Breast epithelium (tissue), 4 donors: ENCODE measurements at regions not wholly inside any gene's neighbourhood (a gene's known extent, or its start where the extent isn't known, plus 50 kb on each side); places are given as distances from the start of the nearest gene placed in this dataset.
"Not testable (repeated sequence)": the region's sequence is repeated elsewhere in the genome, so short reads cannot be mapped to it uniquely, and the experiment has no call there.

Experiments
- DNase-seq, 2 donors: peaks; one replicate each; pipeline ENCODE4 v3.0.0-alpha.2; 2019; ENCODE audit warnings: low spot score in 2 of 2
- H3K27ac ChIP-seq, 2 donors: fragments of 200-600 bp; sonication (generic) in 1 of 2; one replicate each; pipeline ENCODE4 v1.5.1; 2016 to 2019; ENCODE audit warnings: mild to moderate bottlenecking in 1 of 2
- H3K27me3 ChIP-seq, 2 donors: fragments of 200-600 bp; sonication (generic) in 1 of 2; one replicate each; pipeline versions ENCODE4 v1.5.1 to v1.6.0; 2017 to 2019; ENCODE audit warnings: control low read depth in 1 of 2, mild to moderate bottlenecking in 1 of 2
- H3K36me3 ChIP-seq: fragments of 200-600 bp; one replicate; pipeline ENCODE4 v1.5.1; 2019
- H3K4me1 ChIP-seq, 2 donors: fragments of 200-600 bp; sonication (generic); one replicate each; pipeline ENCODE4 v1.5.1; 2016 to 2019; ENCODE audit warnings: control low read depth in 1 of 2
- H3K4me3 ChIP-seq, 3 donors: fragments of 200-600 bp; sonication (generic); 1 replicate in 2 of 3; 2 replicates in 1 of 3; pipeline ENCODE4 v1.5.1; 2016 to 2019; ENCODE audit warnings: mild to moderate bottlenecking in 3 of 3, moderate library complexity in 2 of 3
- H3K9me3 ChIP-seq, 2 donors: fragments of 200-600 bp; sonication (generic) in 1 of 2; one replicate each; pipeline ENCODE4 v1.5.1; 2016 to 2019; ENCODE audit warnings: control low read depth in 1 of 2
- CTCF ChIP-seq, 3 donors: fragments of 450-650 bp; IDR thresholded peaks; one replicate each; pipeline ENCODE4 v1.5.1; 2016 to 2017; ENCODE audit warnings: antibody characterized with exemption in 3 of 3, mild to moderate bottlenecking in 3 of 3, moderate library complexity in 3 of 3
- POLR2A ChIP-seq: fragments of 450-650 bp; IDR thresholded peaks from one replicate; pipeline ENCODE4 v1.6.1; 2016; ENCODE audit warnings: antibody characterized with exemption, mild to moderate bottlenecking, moderate library complexity
- POLR2AphosphoS5 ChIP-seq, 3 donors: sonication (generic); formaldehyde crosslinking; IDR thresholded peaks; one replicate each; pipeline ENCODE4 v1.6.1; 2017; ENCODE audit warnings: antibody characterized with exemption in 3 of 3
- intact Hi-C: fragments of 100-400 bp; cut with DNase I; formaldehyde crosslinking; loops from one replicate; pipeline ENCODE4 v1.15.1; 2023; ENCODE audit warnings: low total_unique reads

GRCh38 chr11:129640671-129641070 is 175.0 kb upstream of the TMEM45B start:
- Histone ChIP-seq H3K27ac (no peak overlapping the region), H3K36me3 (no peaks in the 10 kb centered on the region), H3K27me3 (no peaks in the 10 kb centered on the region), H3K4me1 (no peaks in the 10 kb centered on the region), H3K4me3 (no peak overlapping the region), H3K9me3 (no peaks in the 10 kb centered on the region)
- intact Hi-C loops: no loop called here
- DNase-seq: no peak
- no peak for TF ChIP-seq POLR2AphosphoS5 (IDR thresholded peaks at IDR 0.05)
- no peak for TF ChIP-seq POLR2A
- TF ChIP-seq CTCF (IDR thresholded peaks at IDR 0.05): no peak

DNA sequence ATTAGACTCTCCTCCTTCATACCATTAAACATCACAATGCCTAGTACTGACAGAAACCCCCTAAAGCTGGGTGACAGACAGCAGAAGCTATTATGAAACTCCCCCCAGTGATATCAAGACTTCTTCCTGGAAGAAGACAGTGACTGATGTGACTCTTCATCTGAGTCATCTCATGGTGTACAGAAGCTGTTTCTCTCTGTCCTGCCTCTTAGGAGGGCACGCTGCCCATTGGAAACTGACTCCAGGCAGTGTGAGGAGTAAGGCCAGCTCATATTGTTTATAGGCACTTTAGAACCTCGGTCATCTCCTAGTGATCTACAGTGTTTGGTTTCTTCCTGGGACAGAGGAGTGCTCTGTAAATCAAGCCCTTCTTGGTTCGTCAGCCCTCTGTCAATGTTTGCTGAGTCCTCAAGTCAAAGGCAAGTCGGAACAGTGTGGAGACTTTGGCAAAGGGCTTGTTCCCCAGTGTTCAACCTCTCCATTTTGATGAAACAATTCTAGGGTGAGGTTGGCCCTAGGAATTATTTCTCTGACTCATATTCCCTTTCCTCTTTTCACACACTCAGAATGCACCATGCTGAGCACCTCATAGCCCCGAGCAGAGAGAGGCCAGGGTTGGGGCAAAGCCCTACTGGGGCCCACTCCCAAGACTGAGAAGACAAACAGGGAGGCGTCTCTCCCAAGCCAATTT is 172.5 kb upstream of the TMEM45B start:
- Histone ChIP-seq H3K36me3 (no peaks in the 10 kb centered on the region), H3K27me3 (no peaks in the 10 kb centered on the region), H3K4me1 (no peaks in the 10 kb centered on the region), H3K27ac (peak overlapping the region; percentile 60 to 67), H3K9me3 (no peaks in the 10 kb centered on the region), H3K4me3 (no peak overlapping the region)
- intact Hi-C loops: no loop called here
- TF ChIP-seq CTCF (IDR thresholded peaks at IDR 0.05) (no peak), POLR2AphosphoS5 (IDR thresholded peaks at IDR 0.05) (no peak), POLR2A (no peak)
- peak; percentile 37 to 70 for DNase-seq

DNA sequence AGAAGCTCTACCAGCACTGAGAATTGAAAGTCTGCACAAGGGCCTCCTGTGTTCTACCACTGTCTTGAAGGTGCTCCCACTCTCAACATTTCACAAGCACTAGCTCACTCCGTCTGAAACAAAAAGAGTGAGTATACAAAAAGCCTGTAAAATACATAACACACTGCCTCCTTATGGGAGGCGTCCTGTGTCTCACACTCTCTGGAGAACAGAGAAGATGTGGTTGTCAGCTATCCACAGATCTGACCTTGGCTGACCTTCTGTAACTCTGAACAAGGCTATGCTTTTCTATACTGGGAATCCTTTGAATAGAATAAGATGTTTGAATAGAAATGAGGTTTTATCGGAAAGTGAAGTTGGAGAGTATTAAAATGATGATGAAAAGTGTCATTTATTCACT is 171.3 kb upstream of the TMEM45B start:
- H3K27ac ChIP-seq: no peak overlapping the region
- no peaks in the 10 kb centered on the region for H3K9me3 ChIP-seq
- no peak for DNase-seq
- no peaks in the 10 kb centered on the region for H3K4me1 ChIP-seq
- no peak overlapping the region for H3K4me3 ChIP-seq
- no peak for TF ChIP-seq POLR2A
- TF ChIP-seq CTCF (IDR thresholded peaks at IDR 0.05): no peak
- TF ChIP-seq POLR2AphosphoS5 (IDR thresholded peaks at IDR 0.05): no peak
- H3K36me3 ChIP-seq: no peaks in the 10 kb centered on the region
- no peaks in the 10 kb centered on the region for H3K27me3 ChIP-seq
- intact Hi-C loops: no loop called here

- no peaks in the 10 kb centered on the region for H3K27me3 ChIP-seq
- no peaks in the 10 kb centered on the region for H3K4me1 ChIP-seq
- intact Hi-C loops: no loop called here
- no peaks in the 10 kb centered on the region for H3K9me3 ChIP-seq
- no peak overlapping the region for H3K4me3 ChIP-seq
- no peak for DNase-seq
- no peaks in the 10 kb centered on the region for H3K36me3 ChIP-seq
- H3K27ac ChIP-seq: no peak overlapping the region
- TF ChIP-seq POLR2AphosphoS5 (IDR thresholded peaks at IDR 0.05): no peak
- TF ChIP-seq CTCF (IDR thresholded peaks at IDR 0.05): no peak
- no peak for TF ChIP-seq POLR2A
These were observed 169.7 kb upstream of the TMEM45B start for GRCh38 chr11:129645943-129646342.

DNA sequence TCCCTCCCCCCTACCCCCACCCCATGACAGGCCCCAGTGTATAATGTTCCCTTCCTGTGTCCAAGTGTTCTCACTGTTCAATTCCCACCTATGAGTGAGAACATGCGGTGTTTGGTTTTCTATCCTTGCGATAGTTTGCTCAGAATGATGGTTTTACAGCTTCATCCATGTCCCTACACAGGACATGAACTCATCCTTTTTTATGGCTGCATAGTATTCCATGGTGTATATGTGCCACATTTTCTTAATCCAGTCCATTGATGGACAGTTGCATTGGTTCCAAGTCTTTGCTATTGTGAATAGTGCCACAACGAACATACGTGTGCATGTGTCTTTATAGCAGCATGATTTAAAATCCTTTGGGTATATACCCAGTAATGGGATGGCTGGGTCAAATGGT is 165.6 kb upstream of the TMEM45B start:
- DNase-seq, H3K36me3 ChIP-seq, H3K4me1 ChIP-seq, H3K27ac ChIP-seq, H3K4me3 ChIP-seq, H3K27me3 ChIP-seq, intact Hi-C loops: not testable (repeated sequence)
- peaks cover 13 to 15% of the 10 kb centered on the region in 2 donors for H3K9me3 ChIP-seq

DNA sequence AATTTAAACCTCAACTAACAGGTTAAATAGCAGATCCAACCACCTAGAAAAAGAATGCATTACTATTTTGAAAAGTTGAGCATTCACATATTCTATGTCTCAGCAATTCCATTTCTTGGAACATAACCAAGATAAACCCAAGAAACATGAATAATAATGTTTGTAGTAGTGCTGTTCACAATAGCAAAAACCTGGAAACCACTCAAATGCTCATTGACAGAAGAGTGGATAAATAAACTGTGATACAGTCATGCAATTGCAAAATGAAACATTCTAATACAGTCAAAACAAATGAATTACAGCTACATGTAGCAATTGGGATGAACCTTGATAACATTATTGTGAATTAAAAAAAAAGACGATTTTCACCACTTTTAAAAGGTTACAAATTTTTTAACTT is 162.8 kb upstream of the TMEM45B start:
- no peaks in the 10 kb centered on the region for H3K27me3 ChIP-seq
- no peak overlapping the region for H3K4me3 ChIP-seq
- intact Hi-C loops: no loop called here
- no peak for DNase-seq
- H3K9me3 ChIP-seq: peaks cover 20 to 25% of the 10 kb centered on the region in 2 donors
- H3K36me3 ChIP-seq: no peaks in the 10 kb centered on the region
- H3K27ac ChIP-seq: no peak overlapping the region
- TF ChIP-seq POLR2AphosphoS5 (IDR thresholded peaks at IDR 0.05): no peak
- TF ChIP-seq POLR2A: no peak
- no peak for TF ChIP-seq CTCF (IDR thresholded peaks at IDR 0.05)
- no peaks in the 10 kb centered on the region for H3K4me1 ChIP-seq
